HepG2 (cell line): ENCODE measurements at regions not wholly inside any gene's neighbourhood (a gene's known extent, or its start where the extent isn't known, plus 50 kb on each side); places are given as distances from the start of the nearest gene placed in this dataset.

Experiments used
- ATAC-seq: fragments of 200-7000 bp; cut with Tn5 transposase; 3 replicates; pipeline ENCODE4 v1.9.1; 2020; ENCODE audit warnings: mild to moderate bottlenecking, moderate library complexity
- BruUV-seq: library from RNA; stranded (reverse); fragments of 400-500 nt; replicated peaks from 2 replicates; lab custom pipeline; 2021; lab: Mats Ljungman, UMichigan
- CTCF ChIA-PET: fragments of 300-600 bp; formaldehyde crosslinking; extraction: SDS; loops from one replicate; lab custom pipeline; 2021; ENCODE audit warnings: low total read pairs, inconsistent platforms, low intra/inter-chr PET ratio; lab: Yijun Ruan, JAX
- POLR2A ChIA-PET: fragments of 350-600 bp; sonication (Branson Sonifier 250); formaldehyde crosslinking; loops from one replicate; lab custom pipeline; 2020; ENCODE audit warnings: antibody characterized with exemption, inconsistent platforms; lab: Yijun Ruan, JAX
- DNase-seq: peaks from one replicate; pipeline ENCODE4 v3.0.0-alpha.2; 2015; ENCODE audit warnings: low spot score
- FAIRE-seq: peaks from 3 replicates; lab custom pipeline; 2011; peaks lifted over from hg19 to GRCh38; lab: Jason Lieb, UNC
- H2AFZ ChIP-seq: one replicate; pipeline ENCODE4 v1.6.1; 2011; ENCODE audit warnings: low read length, inconsistent platforms
- H3K27ac ChIP-seq: fragments of 300-600 bp; 3 replicates; pipeline ENCODE4 v1.8.0; 2011; ENCODE audit warnings: mixed run types, mild to moderate bottlenecking, mixed read lengths, low read length, inconsistent platforms; ENCODE audit not compliant: insufficient read depth; ENCODE audit errors: extremely low read length
- H3K27me3 ChIP-seq, 2 experiments: fragments of 200-600 bp in 1 of 2; 2 replicates in 1 of 2; 3 replicates in 1 of 2; pipeline versions ENCODE4 v1.6.0 to v1.8.0; 2011; ENCODE audit warnings: low read length in 2 of 2, mild to moderate bottlenecking in 2 of 2, moderate library complexity in 2 of 2, inconsistent platforms in 1 of 2; ENCODE audit not compliant: insufficient read depth in 2 of 2, control insufficient read depth in 1 of 2
- H3K36me3 ChIP-seq, 2 experiments: fragments of 200-600 bp in 1 of 2; replicated peaks in 1 of 2; 2 replicates in 1 of 2; 3 replicates in 1 of 2; pipeline versions ENCODE4 v1.5.1 to v1.8.0; 2011; ENCODE audit warnings: low read length in 2 of 2, inconsistent platforms in 1 of 2; ENCODE audit not compliant: insufficient read depth in 2 of 2, control insufficient read depth in 1 of 2
- H3K4me1 ChIP-seq: 2 replicates; pipeline ENCODE4 v1.5.1; 2012; ENCODE audit warnings: low read length, inconsistent platforms; ENCODE audit not compliant: insufficient read depth
- H3K4me2 ChIP-seq: 2 replicates; pipeline ENCODE4 v1.6.0; 2011; ENCODE audit warnings: low read depth, low read length, inconsistent platforms
- H3K4me3 ChIP-seq, 3 experiments: fragments of 200-600 bp in 1 of 3; sonication (generic), shearing (Covaris generic) in 1 of 3; replicated peaks in 1 of 3; 2 replicates each; pipeline ENCODE4 v1.5.1; 2011 to 2016; ENCODE audit warnings: low read length in 3 of 3, inconsistent platforms in 2 of 3, low read depth in 2 of 3, mild to moderate bottlenecking in 2 of 3, control low read depth in 1 of 3, mixed read lengths in 1 of 3; ENCODE audit not compliant: insufficient read depth in 1 of 3
- H3K79me2 ChIP-seq: one replicate; pipeline ENCODE4 v1.6.1; 2011; ENCODE audit warnings: low read length, inconsistent platforms; ENCODE audit not compliant: insufficient read depth
- H3K9ac ChIP-seq: 2 replicates; pipeline ENCODE4 v1.6.0; 2011; ENCODE audit warnings: mild to moderate bottlenecking, low read depth, low read length, inconsistent platforms; ENCODE audit not compliant: insufficient read depth
- H3K9me3 ChIP-seq: 2 replicates; pipeline ENCODE4 v1.5.1; 2012; ENCODE audit warnings: mild to moderate bottlenecking, low read length
- H4K20me1 ChIP-seq: 2 replicates; pipeline ENCODE4 v1.6.0; 2011; ENCODE audit warnings: inconsistent platforms, mild to moderate bottlenecking, low read length, moderate library complexity; ENCODE audit not compliant: insufficient read depth
- ARNTL ChIP-seq: sonication (generic); formaldehyde crosslinking; IDR thresholded peaks from 2 replicates; pipeline ENCODE4 v1.4.0; 2020; ENCODE audit warnings: mild to moderate bottlenecking, missing genetic modification reagents
- CAMTA2 ChIP-seq: sonication (generic); formaldehyde crosslinking; IDR thresholded peaks from 2 replicates; pipeline ENCODE4 v1.4.0; 2020; ENCODE audit warnings: mild to moderate bottlenecking, missing genetic modification reagents, borderline replicate concordance
- JARID2 ChIP-seq: sonication (generic); formaldehyde crosslinking; IDR thresholded peaks from 2 replicates; pipeline ENCODE4 v1.8.1; 2023; ENCODE audit warnings: missing genetic modification reagents, inconsistent platforms; ENCODE audit not compliant: insufficient replicate concordance
- RXRB ChIP-seq: IDR thresholded peaks from 2 replicates; pipeline ENCODE4 v1.6.1; 2016; ENCODE audit warnings: borderline replicate concordance, missing genetic modification reagents, missing compliant biosample characterization
- ZFP36 ChIP-seq: fragments of 150-350 bp; IDR thresholded peaks from 2 replicates; pipeline ENCODE4 v1.6.1; 2018; ENCODE audit warnings: borderline replicate concordance, low read length, low read depth; ENCODE audit not compliant: partially characterized antibody
- ZNF652 ChIP-seq: IDR thresholded peaks from 2 replicates; pipeline ENCODE4 v1.6.1; 2016; ENCODE audit warnings: low read depth, borderline replicate concordance
- WGBS: methylation state at CpG from one replicate; pipeline ENCODE4 v1.1.6; 2017; ENCODE audit warnings: low lambda C conversion rate; 5-methylcytosine and 5-hydroxymethylcytosine counted together
- in situ Hi-C: cut with HindIII; loops from 2 replicates; pipeline ENCODE4 v1.10.0; 2017; ENCODE audit warnings: low pct_unique_long_range_greater_than_20kb; ENCODE audit not compliant: extremely low pct_ligation_motif_present
- intact Hi-C: fragments of 100-400 bp; cut with micrococcal nuclease; formaldehyde crosslinking; loops from one replicate; pipeline ENCODE4 v1.10.0; 2022; ENCODE audit not compliant: unreplicated experiment

DNA sequence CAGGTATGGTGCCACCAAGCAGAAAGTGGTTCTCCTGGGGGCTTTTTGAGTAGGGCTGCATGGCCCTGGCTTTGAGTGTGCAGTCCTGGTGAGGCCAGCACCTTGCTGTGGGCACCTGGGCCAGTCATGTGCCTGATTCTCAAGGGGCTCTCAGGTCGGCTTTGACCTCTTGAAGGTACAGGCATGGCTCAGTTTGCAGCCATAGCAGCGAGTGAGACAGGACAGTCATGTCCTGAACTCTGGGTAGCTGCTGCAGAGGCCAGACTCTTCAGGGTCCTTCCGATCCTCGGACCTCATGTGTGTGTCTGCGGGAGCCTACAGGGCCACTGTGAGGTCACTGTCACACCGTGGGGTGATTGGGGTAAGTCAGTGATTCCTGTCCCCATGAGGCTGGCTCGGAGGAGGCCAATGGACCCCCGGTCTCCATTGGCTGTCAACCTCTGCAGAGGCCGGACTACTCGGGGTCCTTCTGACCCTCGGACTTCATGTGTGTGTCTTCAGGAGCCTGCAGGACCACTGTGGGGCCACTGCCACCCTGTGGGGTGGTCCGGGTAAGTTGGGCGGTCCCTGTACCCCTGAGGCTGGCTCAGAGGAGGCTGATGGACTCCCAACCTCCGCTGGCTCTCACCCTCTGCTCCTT, 95.2 kb upstream of the C1orf174 start:
- Histone ChIP-seq H3K4me2 (no peak overlapping the region), H3K79me2 (no peaks in the 10 kb centered on the region), H3K4me1 (no peaks in the 10 kb centered on the region), H4K20me1 (no peaks in the 10 kb centered on the region), H3K27ac (no peak overlapping the region), H3K9ac (no peak overlapping the region), H3K4me3 (no peak overlapping the region), H2AFZ (no peak overlapping the region), H3K27me3 (peaks cover 8 to 53% of the 10 kb centered on the region in 2 experiments), H3K9me3 (no peaks in the 10 kb centered on the region), H3K36me3 (no peaks in the 10 kb centered on the region)
- intact Hi-C loops (no loop called here), in situ Hi-C loops (no loop called here)
- ChIA-PET POLR2A (no interaction called here), CTCF (no interaction called here)
- DNase-seq: no peak
- WGBS: 0% methylated on average over 10 of the region's 14 CpGs
- no peak for ATAC-seq
- no TSS peak for BruUV-seq
- no peak for FAIRE-seq
- TF ChIP-seq CAMTA2 (CRISPR knock-in tag) (no peak), RXRB (no peak), ARNTL (no peak), JARID2 (CRISPR knock-in tag) (no peak)

DNA sequence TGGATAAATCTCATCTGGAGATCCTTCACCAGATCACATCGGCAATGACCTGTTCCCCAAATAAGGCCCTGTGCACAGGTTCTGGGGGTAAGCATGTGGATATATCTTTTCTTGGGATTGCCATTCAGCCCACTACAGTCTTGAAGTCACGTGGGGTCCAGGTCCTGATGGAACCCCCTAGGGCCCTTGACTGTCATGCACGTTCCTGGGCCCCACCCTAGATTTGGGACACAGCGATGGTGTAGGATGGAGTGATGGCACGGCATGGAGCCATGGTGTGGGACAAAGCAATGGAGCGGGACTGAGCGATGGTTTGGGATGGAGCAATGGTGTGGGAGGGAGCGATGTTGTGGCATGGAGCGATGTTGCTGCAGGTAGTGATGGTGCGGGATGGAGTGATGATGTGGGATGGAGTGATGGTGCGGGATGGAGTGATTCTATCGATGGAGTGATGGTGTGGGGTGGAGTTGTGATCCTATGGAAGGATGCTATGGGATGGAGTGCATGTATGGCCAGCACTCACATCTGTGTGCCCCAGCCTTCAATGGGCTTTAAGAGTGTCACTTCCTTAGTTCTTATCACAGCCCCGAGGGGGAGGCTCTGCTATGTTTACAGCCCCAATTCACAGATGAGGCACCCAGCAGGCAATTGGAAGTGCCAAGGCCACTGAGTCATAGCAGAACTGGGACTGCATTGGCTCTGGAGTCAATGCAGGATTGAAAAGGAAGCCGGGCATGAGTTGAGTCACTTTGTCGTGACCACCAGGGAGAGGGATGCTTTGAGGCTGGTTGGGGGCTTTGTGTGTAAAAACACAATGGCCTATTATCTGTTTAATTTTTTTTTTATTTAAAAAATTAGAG, 97.0 kb upstream of the C1orf174 start:
- no peak overlapping the region for H2AFZ ChIP-seq
- TF ChIP-seq ZNF652 (CRISPR knock-in tag): no peak
- TF ChIP-seq ZFP36: no peak
- H3K27me3 ChIP-seq: peaks cover 10 to 70% of the 10 kb centered on the region in 2 experiments
- H3K4me2 ChIP-seq: no peak overlapping the region
- H3K4me1 ChIP-seq: no peaks in the 10 kb centered on the region
- no peaks in the 10 kb centered on the region for H3K36me3 ChIP-seq
- WGBS: 53% methylated on average over 14 of the region's 15 CpGs
- H4K20me1 ChIP-seq: no peaks in the 10 kb centered on the region
- no peaks in the 10 kb centered on the region for H3K79me2 ChIP-seq
- H3K9me3 ChIP-seq: no peaks in the 10 kb centered on the region
- ChIA-PET POLR2A (no interaction called here), CTCF (no interaction called here)
- H3K27ac ChIP-seq: no peak overlapping the region
- no peak for DNase-seq
- no peak for FAIRE-seq
- H3K9ac ChIP-seq: no peak overlapping the region
- no peak for ATAC-seq
- no TSS peak for BruUV-seq
- H3K4me3 ChIP-seq: no peak overlapping the region
- intact Hi-C loops (no loop called here), in situ Hi-C loops (no loop called here)
